ENCODE measurements at regions not wholly inside any gene's neighbourhood (a gene's known extent, or its start where the extent isn't known, plus 50 kb on each side); places are given as distances from the start of the nearest gene placed in this dataset.

DNA sequence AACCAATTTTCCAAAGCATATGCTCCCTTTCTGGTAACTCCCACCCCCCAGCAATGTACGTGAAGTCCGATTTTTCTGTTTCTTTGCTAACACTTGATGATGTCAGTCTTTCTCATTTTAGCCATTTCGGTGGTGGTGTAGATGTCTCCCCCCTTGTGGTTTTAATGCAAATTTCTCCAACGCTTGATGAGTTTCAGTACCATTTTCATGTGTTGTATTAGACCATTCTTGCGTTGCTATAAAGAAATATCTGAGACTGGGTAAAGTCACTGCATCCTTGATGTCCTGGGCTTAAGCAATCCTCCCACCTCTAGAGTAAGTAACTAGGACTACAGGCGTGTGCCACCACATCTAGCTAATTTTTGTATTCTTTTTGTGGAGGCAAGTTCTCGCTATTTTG is 148.4 kb upstream of the VCX3A start:
- Histone ChIP-seq H4K20me1 (ENCODE audit: insufficient read depth, low read length) (no peaks in the 10 kb centered on the region), H3K4me3 (ENCODE audit: insufficient read depth, low read length) (no peak overlapping the region), H3K36me3 (ENCODE audit: insufficient read depth, low read length) (no peaks in the 10 kb centered on the region), H3K4me1 (ENCODE audit: insufficient read depth, low read length) (no peaks in the 10 kb centered on the region), H3K27me3 (ENCODE audit: insufficient read depth, low read length) (no peaks in the 10 kb centered on the region), H3K27ac (ENCODE audit: low read depth, low read length) (no peak overlapping the region), H2AFZ (ENCODE audit: low read length) (no peak overlapping the region), H3K79me2 (ENCODE audit: insufficient read depth, low read length) (no peaks in the 10 kb centered on the region), H3K4me2 (ENCODE audit: insufficient read depth, low read length) (no peak overlapping the region), H3K9me3 (ENCODE audit: low read depth, low read length) (peaks cover 5% of the 10 kb centered on the region)
- TF ChIP-seq CTCF (IDR thresholded peaks at IDR 0.05; ENCODE audit: extremely low read depth, low read depth, low read length): no peak
- DNase-seq (ENCODE audit: insufficient read length, low spot score, missing footprints): no peak

DNA sequence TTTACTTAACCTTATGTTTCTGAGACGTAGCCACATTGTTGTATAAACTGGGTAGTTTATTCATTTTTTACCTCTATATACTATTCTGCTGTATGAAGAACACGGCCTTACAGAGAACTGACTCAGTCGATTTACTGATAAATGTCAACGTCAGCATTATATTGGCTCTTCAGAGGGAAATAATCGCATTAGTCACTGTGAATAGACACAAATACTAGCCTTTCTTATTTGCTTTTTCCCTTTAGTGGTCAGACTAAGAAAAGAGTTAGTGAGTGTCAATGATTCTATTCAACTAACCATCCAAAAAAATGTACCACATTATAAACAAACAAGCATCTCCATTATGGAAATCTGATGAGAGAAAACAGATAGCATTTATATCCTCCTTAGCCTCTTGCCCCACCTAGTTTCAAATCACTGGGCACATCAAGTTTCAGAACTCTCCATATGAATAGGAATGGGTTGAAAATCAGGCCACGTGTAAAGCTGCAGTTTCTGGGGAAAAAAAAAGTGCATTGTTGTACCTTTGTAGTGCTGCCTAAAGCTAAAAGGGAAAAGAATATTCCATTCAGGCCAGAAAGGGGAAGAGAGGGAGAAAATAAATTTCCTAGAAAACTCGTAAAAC is 146.7 kb upstream of the VCX3A start:
- Histone ChIP-seq H4K20me1 (ENCODE audit: insufficient read depth, low read length) (no peaks in the 10 kb centered on the region), H3K27ac (ENCODE audit: low read depth, low read length) (no peak overlapping the region), H3K79me2 (ENCODE audit: insufficient read depth, low read length) (no peaks in the 10 kb centered on the region), H3K4me1 (ENCODE audit: insufficient read depth, low read length) (no peaks in the 10 kb centered on the region), H3K27me3 (ENCODE audit: insufficient read depth, low read length) (no peaks in the 10 kb centered on the region), H3K4me3 (ENCODE audit: insufficient read depth, low read length) (no peak overlapping the region), H2AFZ (ENCODE audit: low read length) (no peak overlapping the region), H3K9me3 (ENCODE audit: low read depth, low read length) (peaks cover 2% of the 10 kb centered on the region), H3K36me3 (ENCODE audit: insufficient read depth, low read length) (no peaks in the 10 kb centered on the region), H3K4me2 (ENCODE audit: insufficient read depth, low read length) (no peak overlapping the region)
- no peak for TF ChIP-seq CTCF (IDR thresholded peaks at IDR 0.05; ENCODE audit: extremely low read depth, low read depth, low read length)
- DNase-seq (ENCODE audit: insufficient read length, low spot score, missing footprints): no peak

- no peaks in the 10 kb centered on the region for H3K27me3 ChIP-seq (ENCODE audit: insufficient read depth, low read length)
- no peaks in the 10 kb centered on the region for H3K79me2 ChIP-seq (ENCODE audit: insufficient read depth, low read length)
- H3K4me2 ChIP-seq (ENCODE audit: insufficient read depth, low read length): no peak overlapping the region
- no peak for DNase-seq (ENCODE audit: insufficient read length, low spot score, missing footprints)
- H3K4me3 ChIP-seq (ENCODE audit: insufficient read depth, low read length): no peak overlapping the region
- no peaks in the 10 kb centered on the region for H4K20me1 ChIP-seq (ENCODE audit: insufficient read depth, low read length)
- no peaks in the 10 kb centered on the region for H3K4me1 ChIP-seq (ENCODE audit: insufficient read depth, low read length)
- H2AFZ ChIP-seq (ENCODE audit: low read length): no peak overlapping the region
- H3K36me3 ChIP-seq (ENCODE audit: insufficient read depth, low read length): no peaks in the 10 kb centered on the region
- H3K9me3 ChIP-seq (ENCODE audit: low read depth, low read length): no peaks in the 10 kb centered on the region
- no peak for TF ChIP-seq CTCF (IDR thresholded peaks at IDR 0.05; ENCODE audit: extremely low read depth, low read depth, low read length)
- no peak overlapping the region for H3K27ac ChIP-seq (ENCODE audit: low read depth, low read length)
These were observed 145.1 kb upstream of the VCX3A start for GRCh38 chrX:6679988-6680387.

- Histone ChIP-seq H3K4me2 (ENCODE audit: insufficient read depth, low read length) (no peak overlapping the region), H3K27ac (ENCODE audit: low read depth, low read length) (no peak overlapping the region), H3K79me2 (ENCODE audit: insufficient read depth, low read length) (no peaks in the 10 kb centered on the region), H3K4me1 (ENCODE audit: insufficient read depth, low read length) (no peaks in the 10 kb centered on the region), H3K4me3 (ENCODE audit: insufficient read depth, low read length) (no peak overlapping the region), H4K20me1 (ENCODE audit: insufficient read depth, low read length) (no peaks in the 10 kb centered on the region), H3K27me3 (ENCODE audit: insufficient read depth, low read length) (no peaks in the 10 kb centered on the region), H2AFZ (ENCODE audit: low read length) (no peak overlapping the region), H3K9me3 (ENCODE audit: low read depth, low read length) (no peaks in the 10 kb centered on the region), H3K36me3 (ENCODE audit: insufficient read depth, low read length) (no peaks in the 10 kb centered on the region)
- no peak for DNase-seq (ENCODE audit: insufficient read length, low spot score, missing footprints)
- TF ChIP-seq CTCF (IDR thresholded peaks at IDR 0.05; ENCODE audit: extremely low read depth, low read depth, low read length): no peak
These were observed 144.6 kb upstream of the VCX3A start for GRCh38 chrX:6679550-6679949.

All from osteoblast (primary cell).